NOMO-1 (cell line): ENCODE measurements at regions not wholly inside any gene's neighbourhood (a gene's known extent, or its start where the extent isn't known, plus 50 kb on each side); places are given as distances from the start of the nearest gene placed in this dataset.
"Not testable (repeated sequence)": the region's sequence is repeated elsewhere in the genome, so short reads cannot be mapped to it uniquely, and the experiment has no call there.

ENCODE experiments used
- DNase-seq, 2 experiments: peaks; one replicate each; lab custom pipeline; 2025; ENCODE audit not compliant: unreplicated experiment in 2 of 2; lab: John Stamatoyannopoulos, UW

GRCh38 chr12:4158306-4158705 is 115.3 kb upstream of the CCND2 start:
- no peak for DNase-seq

GRCh38 chr12:4157122-4157521 is 116.4 kb upstream of the CCND2 start:
- DNase-seq: no peak

- no peak for DNase-seq
Observed at GRCh38 chr12:4156317-4156716, 117.2 kb upstream of the CCND2 start.

GRCh38 chr12:4154672-4155225 is 118.8 kb upstream of the CCND2 start:
- DNase-seq: no peak

DNA sequence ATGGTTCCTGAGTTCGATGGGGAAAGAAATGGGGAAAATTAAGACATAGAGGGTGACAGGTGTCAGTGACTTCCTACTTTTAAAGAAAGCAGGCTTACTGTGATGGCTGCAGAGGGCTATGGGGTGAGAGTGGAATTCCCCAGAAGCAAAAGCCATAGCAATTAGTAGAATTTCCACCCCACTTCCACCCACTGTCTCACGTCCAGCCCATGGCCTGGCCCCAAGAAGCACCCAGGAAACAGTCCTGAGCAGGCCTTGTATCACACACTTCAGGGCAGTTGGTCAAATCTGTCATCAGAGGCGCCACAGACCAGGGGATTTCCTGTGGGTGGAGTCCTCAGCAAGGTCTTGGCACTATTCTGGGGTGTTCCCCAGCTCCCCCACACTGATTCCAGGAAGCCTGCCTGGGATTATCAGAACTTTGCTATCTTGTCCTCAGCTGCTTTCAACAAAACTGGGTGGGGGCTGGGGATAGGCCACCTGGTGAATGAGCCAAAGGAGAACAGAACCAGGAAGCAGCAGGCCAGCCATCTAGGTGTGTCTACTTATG is 120.1 kb upstream of the CCND2 start:
- no peak for DNase-seq

DNA sequence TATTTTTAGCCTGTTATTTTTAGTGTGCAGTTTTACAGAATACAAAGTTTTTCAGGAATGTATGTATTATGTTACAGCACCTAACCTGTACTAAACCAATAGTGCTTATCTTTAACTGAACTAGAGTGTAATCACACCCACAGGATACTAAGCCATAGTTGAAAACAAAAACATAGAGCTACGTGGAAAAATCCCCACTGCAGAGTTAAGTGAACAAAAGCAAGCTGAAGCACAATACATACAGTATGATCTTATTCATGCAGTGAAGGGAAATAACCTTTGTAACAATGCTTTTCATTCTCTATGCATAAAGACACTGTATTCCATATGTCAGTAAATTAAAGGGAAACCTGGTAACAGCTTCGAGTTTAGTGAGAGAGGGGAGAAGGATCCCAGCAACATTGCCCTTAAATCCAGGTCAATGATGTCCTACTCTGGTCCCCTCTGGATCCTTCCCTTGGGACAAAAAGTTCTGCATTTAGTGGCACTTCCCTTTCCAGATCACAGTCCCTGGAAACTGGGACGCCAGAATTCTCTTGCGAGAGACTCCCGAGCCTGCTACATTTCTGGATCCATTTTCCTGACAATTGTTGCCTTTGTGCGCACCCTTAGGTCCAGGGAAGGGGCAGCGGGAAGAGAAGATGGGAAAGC is 121.3 kb upstream of the CCND2 start:
- no peak for DNase-seq

- no peak for DNase-seq
Observed at GRCh38 chr12:4151362-4152121, 122.0 kb upstream of the CCND2 start.

GRCh38 chr12:4150355-4150754 is 123.2 kb upstream of the CCND2 start:
- not testable (repeated sequence) for DNase-seq

- peak; percentile 13 to 15 for DNase-seq
Observed at GRCh38 chr12:4148418-4149056, 125.0 kb upstream of the CCND2 start.

DNA sequence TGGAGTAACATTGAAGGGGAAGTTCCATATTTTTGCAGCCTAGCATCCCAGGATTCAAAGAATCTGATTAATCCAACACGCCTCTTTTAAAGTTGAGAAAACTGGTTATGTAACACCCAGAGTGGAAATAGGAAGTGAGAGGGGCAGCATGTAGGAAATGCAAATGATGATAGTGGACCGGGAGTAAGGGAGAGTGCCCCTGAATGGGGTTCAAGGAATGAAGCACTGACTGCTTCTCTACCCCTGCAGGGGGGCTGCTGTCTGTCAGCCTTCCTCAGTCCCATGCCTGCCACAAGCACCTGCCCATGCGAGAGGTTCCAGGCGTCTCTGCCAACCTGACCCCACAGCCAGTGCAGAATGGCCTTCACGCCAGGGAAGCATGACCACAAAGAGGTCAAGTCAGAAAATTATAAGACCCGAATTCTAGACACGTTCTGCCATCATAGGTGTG is 126.5 kb upstream of the CCND2 start:
- DNase-seq: peak; percentile 13 to 27

GRCh38 chr12:4145990-4146859 is 127.3 kb upstream of the CCND2 start:
- DNase-seq: no peak

DNA sequence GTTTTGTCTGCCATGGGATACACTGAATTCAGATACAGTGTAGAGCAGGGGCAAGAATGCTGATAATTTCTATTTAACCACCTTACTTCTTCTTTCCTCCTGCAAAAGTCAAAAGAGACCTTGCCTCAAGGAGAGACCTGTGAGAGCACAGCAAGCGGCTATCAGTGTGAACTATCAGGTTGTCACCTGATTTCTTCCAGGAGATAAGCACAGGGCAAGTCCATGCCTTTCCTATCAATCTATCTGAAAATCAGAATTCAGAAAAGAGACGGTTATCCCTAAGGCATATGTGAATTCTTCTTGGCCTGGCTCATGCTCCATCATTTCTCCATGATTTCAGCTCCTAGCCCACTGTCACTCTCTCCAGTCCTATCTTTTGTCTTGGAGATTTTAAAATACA is 128.9 kb upstream of the CCND2 start:
- DNase-seq: no peak

GRCh38 chr12:4143896-4144295 is 129.7 kb upstream of the CCND2 start:
- DNase-seq: no peak

GRCh38 chr12:4141348-4142270 is 132.0 kb upstream of the CCND2 start:
- no peak for DNase-seq

GRCh38 chr12:4140581-4141301 is 132.8 kb upstream of the CCND2 start:
- DNase-seq: no peak

- no peak for DNase-seq
Observed at GRCh38 chr12:4139191-4139590, 134.4 kb upstream of the CCND2 start.

DNA sequence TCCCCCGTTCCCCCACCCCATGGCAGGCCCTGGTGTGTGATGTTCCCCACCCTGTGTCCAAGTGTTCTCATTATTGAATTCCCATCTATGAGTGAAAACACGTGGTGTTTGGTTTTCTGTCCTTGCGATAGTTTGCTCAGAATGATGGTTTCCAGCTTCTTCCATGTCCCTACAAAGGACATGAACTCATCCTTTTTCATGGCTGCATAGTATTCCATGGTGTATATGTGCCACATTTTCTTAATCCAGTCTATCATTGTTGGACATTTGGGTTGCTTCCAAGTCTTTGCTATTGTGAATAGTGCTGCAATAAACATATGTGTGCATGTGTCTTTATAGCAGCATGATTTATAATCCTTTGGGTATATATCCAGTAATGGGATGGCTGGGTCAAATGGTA is 135.0 kb upstream of the CCND2 start:
- DNase-seq: not testable (repeated sequence)

DNA sequence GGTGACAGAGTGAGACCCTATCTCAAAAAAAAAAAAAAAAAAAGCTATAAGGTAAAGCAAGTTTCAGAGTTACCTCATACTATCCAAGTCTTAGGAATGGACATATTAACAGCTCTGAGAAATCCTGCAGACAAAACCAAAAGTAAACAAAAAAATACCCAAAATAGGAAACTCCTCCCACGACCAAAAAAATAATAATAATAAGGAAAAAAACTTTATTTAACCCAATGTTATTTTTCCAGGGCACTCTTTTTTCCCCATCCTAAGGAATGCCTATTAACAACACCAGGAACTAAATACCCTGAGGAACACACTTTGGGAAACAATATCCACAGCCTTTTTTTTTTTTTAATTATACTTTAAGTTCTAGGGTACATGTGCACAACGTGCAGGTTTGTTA is 135.5 kb upstream of the CCND2 start:
- DNase-seq: no peak

DNA sequence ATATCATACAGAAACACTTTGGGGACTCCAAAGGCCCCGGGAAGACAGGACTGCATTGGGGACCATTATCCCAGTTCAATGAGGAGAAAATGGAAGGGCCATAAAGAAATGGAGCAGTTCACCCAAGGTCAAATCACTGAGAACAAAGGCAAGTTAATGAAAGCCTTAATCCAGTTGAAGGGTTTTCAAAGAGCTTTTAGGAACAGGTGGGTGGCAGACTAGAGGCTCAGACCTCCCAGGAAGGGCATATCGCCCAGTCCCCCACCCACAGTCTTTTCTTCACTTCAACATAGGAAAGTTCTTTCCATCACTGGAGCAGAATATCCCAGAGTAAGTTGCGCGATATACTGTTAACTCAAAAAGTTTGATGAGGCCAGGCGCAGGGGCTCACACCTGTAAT is 136.1 kb upstream of the CCND2 start:
- no peak for DNase-seq
